GM21447 (cell line): ENCODE measurements at regions not wholly inside any gene's neighbourhood (a gene's known extent, or its start where the extent isn't known, plus 50 kb on each side); places are given as distances from the start of the nearest gene placed in this dataset.

Source experiments
- ATAC-seq: cut with Tn5 transposase; IDR thresholded peaks from one replicate; pipeline ENCODE4 v1.9.1; 2021; ENCODE audit not compliant: unreplicated experiment

DNA sequence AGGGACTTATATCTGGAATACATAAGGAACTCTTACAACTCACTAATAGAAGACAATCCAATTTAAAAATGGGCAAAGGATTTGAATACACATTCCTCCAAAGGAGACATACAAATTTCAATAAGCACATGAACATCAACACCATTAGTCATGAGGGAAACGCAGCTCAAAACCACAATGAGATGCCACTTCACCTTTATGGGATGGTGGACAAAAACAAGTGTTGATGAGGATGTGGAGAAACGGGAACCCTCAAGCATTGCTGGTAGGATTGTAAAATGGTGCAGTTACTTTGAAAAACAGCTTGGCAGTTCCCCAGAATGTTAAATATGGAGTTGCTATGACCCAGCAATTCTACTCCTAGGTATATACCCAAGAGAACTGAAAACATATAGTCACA lies 72.7 kb upstream of the IER5L start:
- no peak for ATAC-seq

DNA sequence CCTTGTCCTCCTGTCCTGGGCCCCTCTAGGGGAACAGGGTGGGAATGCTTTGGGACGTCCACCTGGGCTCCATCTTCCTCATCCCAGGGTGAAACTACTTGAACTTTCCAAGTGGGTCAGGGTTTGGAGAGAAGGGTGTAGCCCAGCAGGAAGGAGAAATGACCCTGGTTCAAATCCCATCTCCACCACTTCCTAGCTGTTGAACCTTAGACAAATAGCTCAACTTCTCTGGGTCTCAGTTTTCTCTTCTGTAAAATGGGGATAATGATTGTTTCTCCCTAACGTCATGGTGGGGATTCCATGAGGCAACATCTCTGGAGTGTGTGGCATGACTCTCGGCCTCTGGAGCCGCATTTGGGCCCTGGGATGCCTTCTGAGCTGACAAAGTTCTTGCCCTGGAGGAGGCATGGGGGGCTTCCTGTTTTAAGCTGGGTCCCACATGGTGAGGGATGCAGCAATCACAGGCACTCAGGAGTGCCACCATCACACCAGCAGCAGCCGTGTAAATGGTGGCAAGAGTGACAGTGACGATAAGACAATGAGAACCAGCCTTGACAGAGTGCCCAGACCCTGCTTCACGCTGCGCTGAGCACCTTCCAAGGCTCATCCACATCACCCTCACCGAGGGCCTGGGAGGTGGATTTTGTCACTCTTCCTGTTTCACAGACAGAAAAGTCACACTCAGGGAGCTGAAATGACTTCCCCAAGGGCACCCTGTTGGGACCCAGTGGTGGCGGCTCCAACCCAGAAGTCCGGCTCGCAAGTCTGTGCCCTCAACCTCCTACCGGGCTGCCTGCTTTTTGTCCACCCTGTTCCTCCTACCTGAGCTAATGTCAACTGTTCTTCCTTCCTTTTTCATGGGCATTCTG lies 69.5 kb upstream of the IER5L start:
- no peak for ATAC-seq

GRCh38 chr9:129245276-129245675 lies 67.2 kb upstream of the IER5L start:
- ATAC-seq, result no peak

GRCh38 chr9:129242971-129243561 lies 65.0 kb upstream of the IER5L start:
- ATAC-seq, result no peak

DNA sequence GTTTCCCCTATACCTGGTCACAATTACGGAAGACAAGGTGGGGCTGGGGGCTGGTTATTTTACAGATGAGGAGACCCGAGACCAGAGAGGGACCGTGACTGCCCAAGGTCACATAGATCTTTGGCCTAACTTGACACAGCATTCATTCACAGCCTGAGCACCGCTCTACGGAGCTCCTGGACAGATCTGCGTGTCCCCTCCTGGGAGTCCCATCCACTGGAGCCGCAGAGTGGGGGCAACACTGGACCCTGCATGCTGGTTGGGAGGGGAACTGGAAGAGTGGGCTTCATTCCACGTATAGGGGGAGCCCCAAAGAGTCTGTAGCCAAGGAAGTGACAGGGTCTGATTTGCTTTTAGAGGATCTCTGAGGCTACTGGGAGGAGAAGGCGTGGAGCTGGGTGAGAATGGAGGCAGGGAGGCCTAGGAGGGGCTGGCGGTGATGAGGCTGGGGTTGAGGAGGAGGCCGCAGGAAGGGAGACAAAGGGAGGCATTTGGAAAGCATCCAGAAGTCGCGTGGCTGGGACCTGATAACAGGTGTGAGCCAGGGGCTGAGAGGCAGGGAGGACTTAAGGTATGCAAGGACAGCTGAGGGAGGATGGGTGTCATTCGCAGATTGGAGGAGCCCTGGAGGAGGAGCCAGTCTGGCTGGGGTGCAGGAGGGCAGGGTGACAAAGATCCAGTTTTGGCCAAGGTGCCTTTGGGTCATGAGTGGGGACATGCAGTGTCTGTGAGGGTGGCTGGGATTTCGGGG lies 64.3 kb upstream of the IER5L start:
- ATAC-seq, result no peak

DNA sequence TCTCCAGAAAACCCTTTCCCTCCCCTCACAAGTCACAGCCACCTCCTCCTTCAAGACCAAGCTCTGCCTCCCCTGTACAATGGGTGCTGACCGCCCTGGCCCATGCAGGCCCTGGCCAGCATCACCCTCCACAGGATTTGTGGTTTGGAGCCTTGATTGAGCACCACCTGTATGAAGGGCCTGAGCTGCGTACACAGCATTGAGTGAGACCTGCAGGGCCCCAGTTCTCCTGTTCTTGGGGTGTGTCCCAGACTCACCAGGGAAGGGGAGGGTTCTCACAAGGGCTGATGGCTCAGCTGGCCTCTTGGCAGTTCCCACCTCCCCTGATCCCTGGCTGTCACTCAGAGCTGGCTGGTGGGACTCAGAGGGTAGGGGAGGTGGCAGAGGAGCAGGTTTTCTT lies 63.7 kb upstream of the IER5L start:
- ATAC-seq, result no peak

- ATAC-seq, result no peak
Observed at GRCh38 chr9:129240581-129241211, 62.6 kb upstream of the IER5L start.

DNA sequence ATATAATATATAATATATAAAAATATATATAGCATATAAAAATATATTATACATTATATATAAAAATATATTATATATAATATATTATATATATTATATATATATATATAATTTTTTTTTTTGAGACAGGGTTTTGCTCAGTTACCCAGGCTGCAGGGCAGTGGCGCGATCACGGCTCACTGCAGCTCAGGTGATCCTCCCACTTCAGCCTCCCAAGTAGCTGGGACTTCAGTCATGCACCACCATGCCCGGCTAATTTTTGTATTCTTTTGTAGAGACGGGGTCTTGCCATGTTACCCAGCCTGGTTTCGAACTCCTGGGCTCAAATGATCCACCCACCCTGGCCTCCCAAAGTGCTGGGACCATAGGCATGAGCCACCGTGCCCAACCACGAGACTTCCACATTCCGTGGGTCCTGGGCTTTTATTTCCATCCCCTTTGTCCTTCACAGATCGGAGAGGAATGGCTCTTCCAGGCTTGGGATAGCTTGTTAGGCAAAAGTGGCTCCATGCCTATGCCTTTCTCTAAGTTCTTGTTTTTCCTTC lies 62.0 kb upstream of the IER5L start:
- ATAC-seq, result no peak

DNA sequence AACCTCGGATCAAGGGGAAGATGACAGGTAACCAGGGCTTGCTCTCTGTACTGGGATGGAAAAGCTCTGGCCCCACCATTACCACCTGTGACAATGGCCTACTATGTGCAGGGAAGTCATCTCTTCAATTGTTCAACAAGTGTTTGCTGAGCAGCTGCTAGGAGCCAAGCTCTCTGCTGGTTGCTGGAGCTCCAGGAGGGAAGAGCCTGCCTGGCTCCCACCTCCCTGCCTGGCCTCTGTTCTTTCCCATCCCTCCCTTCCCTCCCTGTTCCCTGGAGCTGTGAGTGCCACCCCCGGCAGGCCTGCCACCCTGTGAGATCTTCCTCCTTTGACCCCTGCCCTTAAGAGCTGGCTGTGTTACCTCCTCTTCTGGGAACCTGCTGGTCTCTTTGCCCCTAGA lies 59.7 kb upstream of the IER5L start:
- ATAC-seq, result no peak

GRCh38 chr9:129237164-129237611 lies 59.1 kb upstream of the IER5L start:
- ATAC-seq, result no peak

GRCh38 chr9:129236441-129237145 lies 58.5 kb upstream of the IER5L start:
- ATAC-seq, result no peak

DNA sequence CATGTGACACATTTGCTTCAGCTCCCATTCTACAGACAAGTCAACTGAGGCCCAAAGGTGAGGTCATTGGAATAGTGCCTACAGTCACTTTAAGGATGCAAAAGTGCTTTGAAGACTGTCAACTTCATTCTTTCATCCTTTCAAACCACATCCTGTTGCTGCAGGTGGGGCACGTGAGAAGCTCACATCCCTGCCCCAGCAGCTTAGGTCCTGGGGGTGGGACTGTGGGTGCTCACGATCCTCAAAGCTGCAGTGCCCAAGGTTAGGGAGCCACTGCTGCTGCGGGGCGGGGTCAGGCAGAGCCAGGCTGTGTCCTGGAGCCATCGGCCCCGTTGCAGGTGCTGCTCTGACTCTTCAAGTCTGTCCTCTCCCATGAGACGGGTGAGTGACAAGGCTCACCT lies 57.9 kb upstream of the IER5L start:
- peak; percentile 45 for ATAC-seq

GRCh38 chr9:129235041-129235930 lies 57.2 kb upstream of the IER5L start:
- ATAC-seq, result no peak

DNA sequence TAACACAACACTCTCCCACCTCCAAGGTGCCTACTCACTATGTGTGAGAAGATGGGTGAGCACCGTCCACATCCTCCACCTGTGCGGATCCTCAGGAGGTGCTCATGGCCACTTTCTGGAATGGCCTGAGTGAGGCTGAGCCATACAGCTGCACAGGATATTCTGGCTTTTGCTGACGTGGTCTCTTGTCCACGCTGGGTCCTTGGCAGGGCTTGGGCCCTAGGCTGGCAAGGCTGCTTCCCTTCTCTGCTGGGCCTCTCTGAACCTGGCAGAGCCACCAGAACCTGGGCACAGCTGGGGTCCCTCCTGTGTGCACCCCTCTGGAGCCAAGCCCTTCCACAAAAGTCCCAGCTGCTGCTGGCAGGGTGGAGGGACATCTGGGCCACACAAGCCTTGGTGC lies 56.4 kb upstream of the IER5L start:
- no peak for ATAC-seq

DNA sequence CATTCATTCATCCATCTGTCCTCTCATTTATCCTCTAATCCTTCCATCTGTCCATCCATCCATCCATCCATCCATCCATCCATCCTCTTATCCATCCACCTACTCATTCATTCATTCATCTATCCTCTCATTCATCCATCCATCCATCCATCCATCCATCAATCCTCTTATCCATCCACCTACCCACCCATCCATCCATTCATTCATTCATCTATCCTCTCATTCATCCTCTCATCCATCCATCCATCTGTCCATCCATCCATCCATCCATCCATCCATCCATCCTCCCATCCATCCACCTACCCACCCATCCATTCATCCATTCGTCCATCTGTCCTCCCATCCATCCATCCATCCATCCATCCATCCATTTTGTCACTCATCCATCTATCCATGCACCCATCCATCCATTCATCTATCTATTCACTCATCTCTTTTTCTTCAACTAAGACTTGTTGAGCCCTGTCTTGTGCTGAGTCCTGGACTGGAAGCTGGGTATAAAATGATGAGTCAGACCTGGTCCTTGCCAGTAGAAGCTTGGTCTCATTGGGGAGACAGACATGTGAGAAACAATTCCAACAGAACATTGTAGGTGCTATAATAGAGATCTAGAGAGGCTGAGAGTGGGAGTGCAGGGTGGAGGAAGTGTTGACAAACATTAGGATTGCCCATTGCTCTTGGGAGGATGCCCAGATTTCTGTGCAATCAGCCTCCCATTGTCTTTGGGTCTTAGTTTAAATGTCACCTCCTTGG lies 55.0 kb upstream of the IER5L start:
- ATAC-seq, result no peak

GRCh38 chr9:129231759-129232158 lies 53.7 kb upstream of the IER5L start:
- ATAC-seq, result no peak

- no peak for ATAC-seq
Observed at GRCh38 chr9:129231022-129231739, 53.1 kb upstream of the IER5L start.

- ATAC-seq, result no peak
Observed at GRCh38 chr9:129230302-129230701, 52.2 kb upstream of the IER5L start.
